GM11168 (cell line): ENCODE measurements at regions not wholly inside any gene's neighbourhood (a gene's known extent, or its start where the extent isn't known, plus 50 kb on each side); places are given as distances from the start of the nearest gene placed in this dataset.
"Not testable (repeated sequence)": the region's sequence is repeated elsewhere in the genome, so short reads cannot be mapped to it uniquely, and the experiment has no call there.

Source experiments
- in situ Hi-C: fragments of 300-500 bp; cut with MboI; formaldehyde crosslinking; loops from one replicate; pipeline ENCODE4 v1.12.0; 2022; ENCODE audit warnings: low sequenced_read_pairs; ENCODE audit not compliant: unreplicated experiment

DNA sequence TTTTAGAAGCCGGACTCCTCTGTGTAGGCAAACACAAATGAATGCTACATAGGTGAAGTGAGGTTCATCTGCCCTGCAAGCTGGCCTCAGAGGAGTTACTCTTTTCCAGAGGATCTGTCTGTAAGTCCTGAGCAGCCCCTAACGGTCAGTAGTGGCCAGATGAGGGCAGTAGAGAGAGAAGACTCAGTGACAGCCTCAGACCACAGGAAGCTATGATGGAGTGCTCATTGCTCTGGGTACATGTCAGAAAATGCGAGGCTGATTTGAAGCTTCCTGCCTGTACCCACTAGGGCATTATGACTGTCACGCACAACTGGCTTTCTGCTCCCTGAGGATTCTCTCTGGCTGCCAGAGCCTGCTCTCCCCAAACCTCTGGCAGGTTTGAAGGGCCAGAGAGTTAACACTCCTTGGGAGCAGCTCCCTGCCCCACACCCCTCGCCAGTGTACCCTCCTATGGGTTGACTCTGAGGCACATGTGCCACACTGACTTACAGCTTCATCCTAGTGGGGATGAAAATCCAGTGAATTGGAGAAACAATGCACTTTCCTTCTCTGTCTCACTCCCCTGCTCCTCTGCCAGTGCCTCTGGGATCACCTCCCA, 141.5 kb downstream of the GABRG2 start:
- in situ Hi-C loops, result no loop called here

DNA sequence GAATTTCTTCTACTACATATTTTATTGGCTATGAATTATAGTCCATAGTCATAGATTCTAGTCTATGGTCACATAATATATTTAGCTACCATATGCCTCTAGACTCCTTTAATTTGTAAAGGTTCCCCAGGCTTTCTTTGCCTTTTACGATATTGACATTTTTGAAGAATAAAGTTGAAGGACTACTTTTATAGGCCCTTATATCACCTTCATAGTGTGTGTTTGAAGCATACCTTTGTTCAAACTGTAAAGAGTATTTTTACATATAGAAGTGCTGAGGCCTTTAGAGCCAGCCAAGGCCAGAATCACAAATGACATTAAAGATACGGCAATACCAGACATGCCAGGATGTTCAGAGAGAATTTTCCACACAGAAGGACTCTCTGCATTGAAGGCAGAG, 147.0 kb downstream of the GABRG2 start:
- in situ Hi-C loops, result no loop called here

DNA sequence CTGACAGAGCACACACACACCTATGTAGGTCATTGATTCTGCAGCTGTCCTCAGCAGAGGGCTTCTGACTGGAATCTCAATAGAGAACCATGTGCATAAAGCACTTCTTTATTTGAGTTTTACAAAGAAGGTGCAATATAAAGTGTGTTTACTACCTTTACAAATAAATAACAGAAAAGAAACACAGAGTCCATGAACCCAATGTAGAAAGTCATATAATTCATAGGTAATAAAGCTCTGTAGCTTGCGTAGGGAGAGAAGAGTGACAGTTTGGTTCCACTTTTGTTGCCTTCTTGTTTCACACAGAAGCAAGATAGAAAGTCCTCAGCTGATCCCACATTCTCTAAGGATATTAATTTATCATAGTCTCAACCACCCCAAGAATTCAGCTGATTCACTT, 149.5 kb downstream of the GABRG2 start:
- in situ Hi-C loops, result no loop called here

DNA sequence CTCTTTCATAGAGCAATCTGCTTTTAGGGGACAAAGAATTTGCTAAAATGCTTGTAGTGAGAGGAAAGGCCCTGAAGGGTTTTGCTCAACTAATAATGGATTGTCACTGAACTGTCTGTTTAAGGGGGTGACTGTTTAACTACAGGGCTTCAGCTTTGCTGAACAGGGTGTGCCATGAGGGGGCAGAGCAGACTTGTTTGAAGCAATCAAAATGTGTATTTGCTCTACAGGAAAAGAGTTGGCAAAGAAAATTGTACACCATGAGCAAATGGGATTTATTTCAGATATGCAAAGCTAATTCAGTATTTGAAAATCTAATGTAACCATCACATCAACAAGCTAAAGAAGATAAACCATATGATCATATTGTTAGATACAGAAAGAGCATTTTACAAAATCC, 154.3 kb downstream of the GABRG2 start:
- in situ Hi-C loops, result no loop called here

DNA sequence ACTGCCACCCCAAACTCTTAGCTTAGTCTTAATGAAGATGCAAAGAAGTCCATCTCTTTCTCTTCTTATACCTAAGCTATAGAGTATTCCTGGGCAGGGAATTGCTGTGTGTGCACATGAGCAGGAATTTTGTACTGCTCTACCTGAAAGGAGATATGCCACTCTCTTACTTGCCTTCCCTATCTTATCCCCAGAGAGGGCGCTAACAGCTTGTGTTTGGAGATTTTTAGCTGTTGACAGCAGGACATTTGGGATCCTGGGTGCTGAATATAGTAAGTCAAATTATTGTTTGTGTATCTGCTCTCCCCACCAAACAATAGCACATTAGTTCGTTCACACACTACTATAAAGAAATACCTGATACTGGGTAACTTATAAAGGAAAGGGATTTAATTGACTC, 159.5 kb downstream of the GABRG2 start:
- in situ Hi-C loops, result no loop called here

DNA sequence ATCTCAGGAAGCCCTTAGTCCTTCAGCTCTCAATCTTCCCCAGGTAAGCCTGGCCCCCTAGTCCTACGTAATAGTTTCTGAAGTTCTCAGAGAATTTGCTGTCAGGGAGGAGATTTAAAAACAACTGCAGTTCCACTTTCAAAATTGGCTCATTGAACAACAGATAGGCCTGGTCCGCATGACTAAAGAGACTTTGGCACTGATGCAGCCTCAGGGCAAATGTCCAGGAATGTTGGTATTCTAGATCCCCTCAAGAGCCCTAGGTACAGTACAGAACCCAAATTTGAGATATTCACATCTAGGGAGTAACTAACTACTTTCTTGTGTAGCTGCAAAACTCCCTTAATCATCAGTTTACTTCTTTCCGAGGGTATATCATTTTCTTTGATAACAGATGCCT, 162.8 kb downstream of the GABRG2 start:
- in situ Hi-C loops, result no loop called here

DNA sequence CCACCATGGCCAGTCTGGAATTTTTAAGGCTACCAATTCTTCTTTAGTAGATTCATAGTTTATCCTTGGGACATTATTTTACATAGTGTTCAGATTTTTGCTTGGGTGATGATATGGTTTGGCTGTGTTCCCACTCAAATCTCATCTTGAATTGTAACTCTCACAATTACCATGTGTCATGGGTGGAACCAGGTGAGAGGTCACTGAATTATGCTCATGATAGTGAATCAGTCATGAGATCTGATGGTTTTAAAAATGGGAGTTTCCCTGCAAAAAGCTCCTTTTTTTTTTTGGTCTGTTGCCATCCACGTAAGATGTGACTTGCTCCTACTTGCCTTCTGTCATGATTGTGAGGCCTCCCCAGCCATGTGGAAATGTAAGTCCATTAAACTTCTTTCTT, 163.9 kb downstream of the GABRG2 start:
- in situ Hi-C loops, result no loop called here

DNA sequence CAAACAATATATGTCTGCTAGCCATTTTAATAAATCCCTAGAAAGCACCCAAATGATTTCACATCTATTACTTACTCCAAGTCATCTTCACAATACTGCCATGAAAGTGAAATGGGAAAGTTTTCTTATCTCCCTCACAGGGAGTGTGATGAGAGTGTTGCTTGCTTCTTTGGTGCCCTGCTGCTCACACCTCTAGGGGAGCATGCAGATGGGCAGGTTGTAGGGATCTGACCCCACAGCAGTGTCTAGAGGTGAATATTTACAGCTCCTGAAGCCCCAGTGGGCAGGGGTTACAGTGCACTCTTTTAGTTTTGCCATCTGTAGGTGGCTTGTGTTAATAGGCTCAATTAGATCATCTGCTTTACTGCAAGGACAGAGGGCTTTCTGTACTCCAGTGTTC, 173.2 kb downstream of the GABRG2 start:
- in situ Hi-C loops, result no loop called here

DNA sequence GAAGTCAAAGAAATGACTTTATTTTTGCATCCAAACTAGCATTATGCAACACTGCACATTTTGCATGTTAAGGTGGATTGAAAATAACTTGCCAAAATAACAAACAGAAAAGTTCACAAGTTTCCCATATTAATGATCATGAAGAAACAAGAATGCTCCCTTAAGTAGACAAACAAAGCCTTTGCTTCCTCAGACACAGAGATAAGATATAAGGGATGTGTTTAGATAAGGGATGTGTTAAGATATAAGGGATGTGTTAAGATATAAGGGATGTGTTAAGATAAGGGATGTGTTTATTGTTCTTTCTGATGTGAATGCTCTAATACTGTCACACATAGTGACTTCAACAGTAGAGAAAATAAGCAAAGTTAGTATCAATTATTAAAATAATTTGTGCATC, 174.8 kb downstream of the GABRG2 start:
- in situ Hi-C loops, result no loop called here

DNA sequence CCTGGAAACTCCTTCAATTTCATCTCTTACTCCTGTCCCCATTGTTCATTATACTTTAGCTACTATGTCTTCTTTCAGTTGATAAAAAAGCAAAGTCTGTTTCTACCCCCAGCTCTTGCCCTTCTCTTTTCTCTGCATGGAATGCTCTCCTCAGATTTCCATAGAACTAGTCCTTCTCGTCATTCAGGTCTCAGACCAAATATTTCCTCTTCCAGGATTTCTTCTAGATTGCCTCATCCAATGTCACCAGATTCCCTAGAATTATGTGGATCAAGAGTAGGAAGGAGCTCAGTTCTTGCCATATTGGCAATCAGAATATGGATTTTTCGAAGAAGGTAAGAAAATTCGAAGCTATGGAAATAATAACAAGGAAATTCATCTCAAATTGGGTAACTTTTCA, 176.1 kb downstream of the GABRG2 start:
- in situ Hi-C loops, result no loop called here

DNA sequence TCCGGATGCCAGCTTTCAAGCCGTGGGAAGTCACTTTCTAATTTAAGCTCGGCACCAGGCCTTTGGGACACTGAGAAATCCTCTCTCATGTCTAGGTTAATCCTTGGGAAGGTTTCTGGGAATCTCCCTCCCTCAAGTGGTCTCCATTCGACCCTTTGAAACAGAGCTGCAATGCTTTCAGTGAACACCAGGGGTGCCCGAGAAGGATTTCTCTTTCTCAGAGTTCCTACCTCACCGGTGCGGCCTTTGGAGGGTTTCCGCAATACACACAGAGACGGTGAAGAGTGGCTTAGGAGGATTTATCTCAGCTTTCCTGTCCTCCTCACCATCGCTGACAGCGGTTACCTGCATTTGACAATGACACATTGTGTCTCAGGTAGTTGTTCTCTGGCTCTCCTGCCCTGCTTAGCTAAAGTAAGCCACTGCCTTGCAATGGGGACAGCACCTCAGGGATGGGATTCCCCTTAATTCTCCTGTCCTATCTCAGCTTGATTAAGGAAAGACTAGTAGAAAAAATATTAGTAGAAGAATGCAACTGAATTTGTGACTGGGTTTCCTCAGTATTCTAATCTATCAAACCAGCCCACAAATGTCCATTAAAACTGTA, 180.6 kb downstream of the GABRG2 start:
- in situ Hi-C loops, result no loop called here

DNA sequence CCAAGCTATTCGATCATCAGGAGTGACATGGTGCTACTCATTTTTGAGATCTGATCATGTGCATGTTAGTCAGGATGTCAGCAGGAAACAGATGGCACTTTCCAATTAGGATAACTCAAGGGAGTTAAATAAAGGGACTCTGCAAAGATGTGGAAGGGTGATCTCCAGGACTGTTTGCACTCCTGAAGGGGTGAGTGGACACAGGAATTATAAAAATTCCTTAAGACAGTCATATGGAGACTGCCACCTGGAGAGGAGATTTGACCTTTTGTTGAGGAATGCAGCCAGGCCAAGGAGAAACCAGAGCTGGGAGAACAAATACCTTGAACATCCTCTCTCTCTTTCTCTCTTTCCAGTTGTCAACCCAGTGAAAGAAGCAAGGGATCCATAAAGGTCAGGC, 189.1 kb downstream of the GABRG2 start:
- in situ Hi-C loops, result no loop called here

DNA sequence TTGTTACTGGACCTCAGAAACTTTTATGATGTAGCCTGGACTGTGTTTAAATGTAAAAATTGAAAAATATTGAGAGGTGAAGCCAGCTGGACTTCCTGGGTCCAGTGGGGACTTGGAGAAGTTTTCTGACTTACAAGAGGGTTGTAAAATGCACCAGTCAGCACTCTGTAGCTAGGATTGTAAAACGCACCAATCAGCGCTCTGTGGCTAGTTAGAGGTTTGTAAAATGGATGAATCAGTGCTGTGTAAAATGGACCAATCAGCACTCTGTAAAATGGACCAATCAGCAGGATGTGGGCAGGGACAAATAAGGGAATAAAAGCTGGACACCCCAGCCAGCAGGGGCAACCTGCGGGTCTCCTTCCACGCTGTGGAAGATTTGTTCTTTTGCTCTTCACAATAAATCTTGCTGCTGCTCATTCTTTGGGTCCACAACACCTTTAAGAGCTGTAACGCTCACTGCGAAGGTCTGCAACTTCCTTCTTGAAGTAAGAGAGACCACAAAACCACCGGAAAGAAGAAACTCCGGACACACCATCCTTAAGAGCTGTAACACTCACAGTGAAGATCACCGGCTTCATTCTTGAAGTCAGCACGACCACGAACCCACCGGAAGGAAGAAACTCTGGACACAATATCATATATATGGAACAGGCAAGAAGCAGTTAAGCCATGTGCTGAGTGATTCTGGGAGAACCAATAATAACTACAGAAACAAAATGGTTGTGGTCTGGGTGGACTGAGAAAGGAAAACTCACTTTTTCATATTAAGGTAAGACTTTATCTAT, 201.3 kb downstream of the GABRG2 start:
- in situ Hi-C loops, result no loop called here

DNA sequence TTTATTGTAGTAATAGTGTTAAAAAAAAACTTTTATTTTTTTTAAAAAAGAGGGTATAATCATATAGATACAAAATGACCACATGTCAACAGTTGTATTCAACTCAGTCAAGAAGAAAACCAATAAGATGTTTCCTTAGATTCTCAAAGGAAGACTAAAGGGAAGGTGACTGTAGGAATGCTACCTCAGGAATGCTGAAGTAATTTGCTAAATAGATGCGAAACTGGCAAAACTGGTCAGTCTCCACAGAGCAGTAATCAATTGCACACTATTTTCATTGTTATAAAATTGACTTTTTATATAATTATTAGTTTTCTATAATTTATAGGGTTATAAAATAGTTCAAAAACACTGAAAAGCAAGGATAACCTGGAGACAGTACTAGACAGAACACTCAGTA, 204.8 kb downstream of the GABRG2 start:
- in situ Hi-C loops, result no loop called here

DNA sequence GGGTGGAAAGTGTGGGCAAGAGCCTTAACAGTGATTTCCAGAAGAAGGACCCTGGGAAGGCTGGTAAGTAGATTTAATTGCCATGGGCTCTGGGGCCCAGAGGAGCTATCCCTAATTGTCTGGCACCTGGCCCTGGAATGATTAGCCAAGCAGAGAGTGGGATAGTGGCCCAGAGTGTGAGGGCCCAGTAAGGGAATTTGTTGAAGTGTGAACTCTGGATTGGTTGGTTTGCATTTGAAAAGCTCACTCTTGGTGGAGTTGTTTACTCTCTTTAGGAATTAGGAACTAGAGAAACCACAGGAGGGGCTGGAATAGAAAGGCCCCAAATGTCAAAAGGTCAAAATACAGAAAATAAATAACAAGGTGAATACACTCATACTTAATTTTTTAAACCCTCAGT, 207.1 kb downstream of the GABRG2 start:
- in situ Hi-C loops, result no loop called here

DNA sequence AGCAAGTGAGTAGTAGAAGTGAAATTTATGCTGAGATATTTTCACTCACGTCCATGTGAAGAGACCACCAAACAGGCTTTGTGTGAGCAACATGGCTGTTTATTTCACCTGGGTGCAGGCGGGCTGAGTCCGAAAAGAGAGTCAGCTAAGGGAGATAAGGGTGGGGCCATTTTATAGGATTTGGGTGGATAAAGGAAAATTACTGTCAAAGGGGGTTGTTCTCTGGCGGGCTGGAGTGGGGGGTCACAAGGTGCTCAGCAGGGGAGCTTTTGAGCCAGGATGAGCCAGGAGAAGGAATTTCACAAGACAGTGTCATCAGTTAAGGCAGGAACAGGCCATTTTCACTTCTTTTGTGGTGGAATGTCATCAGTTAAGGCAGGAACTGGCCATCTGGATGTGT, 207.8 kb downstream of the GABRG2 start:
- in situ Hi-C loops, result not testable (repeated sequence)

DNA sequence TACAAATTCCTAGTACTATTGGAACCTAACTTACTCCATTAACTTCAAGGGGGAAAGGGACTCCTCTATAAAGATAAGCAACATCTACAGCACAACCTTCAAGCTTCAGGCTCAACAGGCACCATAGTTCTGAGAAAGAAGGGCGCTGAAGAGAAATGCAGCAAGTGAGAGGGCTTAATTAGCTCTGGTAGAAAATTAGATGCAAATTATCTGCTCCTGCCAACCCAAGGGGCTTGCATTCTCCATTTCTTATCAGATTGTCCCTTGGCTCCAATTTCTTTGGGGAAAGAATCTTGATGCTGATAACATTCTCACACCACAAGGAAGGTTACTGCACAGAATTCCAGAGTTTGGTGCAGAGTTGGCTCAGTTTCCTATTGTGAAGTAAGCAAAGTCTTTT, 214.6 kb downstream of the GABRG2 start:
- in situ Hi-C loops, result no loop called here

DNA sequence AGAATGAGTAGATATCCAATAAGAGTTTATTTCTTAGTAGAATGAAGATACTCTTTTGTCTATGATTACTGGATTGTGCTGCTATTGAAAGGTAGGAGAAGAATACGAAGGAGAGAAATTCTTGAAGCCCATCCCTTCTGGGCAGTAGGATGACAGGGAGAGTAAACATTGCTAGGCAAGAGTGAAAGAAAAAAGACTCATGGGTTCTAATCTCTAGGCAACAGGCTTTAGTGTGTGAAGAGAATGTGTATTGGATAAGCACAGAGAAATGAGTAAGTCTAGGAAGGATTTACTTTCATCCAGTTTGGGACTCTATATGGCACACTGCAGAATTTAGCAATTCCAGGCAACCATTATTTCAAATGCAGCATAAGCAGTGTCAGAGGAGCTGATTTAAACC, 216.0 kb downstream of the GABRG2 start:
- in situ Hi-C loops, result no loop called here

DNA sequence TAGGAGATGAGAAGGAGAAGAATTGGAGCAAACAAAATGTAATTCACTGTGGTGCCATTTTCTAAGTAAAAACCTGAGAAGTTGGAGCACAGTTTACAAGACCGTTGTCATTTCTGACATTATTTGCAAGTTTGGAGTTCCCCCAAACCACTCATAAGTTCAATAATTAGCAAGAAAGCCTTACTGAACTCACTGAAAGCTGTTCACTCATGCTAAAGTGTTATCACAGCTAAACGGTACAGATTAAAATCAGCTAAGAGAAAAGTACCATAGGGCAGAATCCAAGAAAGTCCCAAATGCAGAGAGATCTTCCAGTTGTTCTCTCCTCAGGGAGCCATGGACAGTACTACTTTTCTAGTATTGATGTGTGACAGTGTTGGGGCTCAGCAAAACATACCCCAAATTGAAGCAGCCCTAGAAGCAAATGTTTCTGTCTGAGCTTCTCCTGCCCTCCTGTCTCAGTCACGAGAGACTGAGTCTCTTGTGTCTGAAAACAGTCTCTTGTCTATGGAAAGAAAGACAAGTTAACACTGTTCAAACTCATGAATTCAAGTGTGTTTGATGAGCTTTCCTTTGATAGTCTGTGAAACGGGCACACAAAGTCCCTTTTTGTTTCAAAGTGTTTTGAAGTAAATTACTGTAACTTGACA, 221.2 kb downstream of the GABRG2 start:
- in situ Hi-C loops, result no loop called here

DNA sequence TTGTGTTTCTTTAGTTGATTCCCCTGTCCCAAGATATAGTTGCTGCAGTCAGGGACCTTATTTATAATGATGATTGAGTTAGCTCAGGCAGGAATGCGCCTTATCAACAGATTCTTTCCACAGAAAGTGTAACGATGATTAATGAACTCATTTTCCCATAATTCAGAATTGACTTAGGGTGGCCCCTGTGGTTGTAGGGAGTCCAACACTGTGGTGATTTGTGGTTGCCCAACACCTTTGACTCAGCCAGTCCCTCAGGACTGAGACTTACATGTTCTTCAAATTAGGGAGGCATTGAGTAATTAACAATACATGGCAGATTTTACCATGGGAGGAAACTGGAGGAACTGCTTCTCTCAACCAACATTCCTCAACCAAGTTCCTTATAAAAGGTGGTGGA, 221.9 kb downstream of the GABRG2 start:
- in situ Hi-C loops, result no loop called here

DNA sequence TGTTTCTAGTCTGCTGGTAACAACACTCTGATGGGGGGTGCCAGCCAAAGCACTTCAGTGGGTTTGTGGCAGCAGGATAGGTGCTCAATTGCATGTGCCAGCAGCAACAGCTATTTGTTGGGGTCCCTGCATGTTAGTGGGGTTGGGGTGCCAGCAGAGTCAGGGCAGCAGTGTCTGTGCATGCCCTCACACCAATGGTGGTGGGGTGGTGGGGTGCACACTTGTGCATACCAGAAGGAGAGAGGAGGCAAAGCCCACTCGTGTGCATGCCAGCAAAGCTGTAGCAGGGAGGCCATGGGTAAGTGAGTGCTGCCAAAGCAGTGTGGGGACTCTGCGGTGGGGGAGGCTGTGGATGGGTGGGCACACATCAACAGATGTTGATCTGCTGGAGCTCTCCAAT, 232.2 kb downstream of the GABRG2 start:
- in situ Hi-C loops, result no loop called here
